COLO668 (cell line): ENCODE measurements at regions not wholly inside any gene's neighbourhood (a gene's known extent, or its start where the extent isn't known, plus 50 kb on each side); places are given as distances from the start of the nearest gene placed in this dataset.
"Not testable (repeated sequence)": the region's sequence is repeated elsewhere in the genome, so short reads cannot be mapped to it uniquely, and the experiment has no call there.

ENCODE experiments used
- DNase-seq: peaks from one replicate; lab custom pipeline; 2025; ENCODE audit not compliant: unreplicated experiment; lab: John Stamatoyannopoulos, UW

- DNase-seq = no peak
These were observed 755.8 kb downstream of the PRIM2 start for GRCh38 chr6:58073263-58073662.

DNA sequence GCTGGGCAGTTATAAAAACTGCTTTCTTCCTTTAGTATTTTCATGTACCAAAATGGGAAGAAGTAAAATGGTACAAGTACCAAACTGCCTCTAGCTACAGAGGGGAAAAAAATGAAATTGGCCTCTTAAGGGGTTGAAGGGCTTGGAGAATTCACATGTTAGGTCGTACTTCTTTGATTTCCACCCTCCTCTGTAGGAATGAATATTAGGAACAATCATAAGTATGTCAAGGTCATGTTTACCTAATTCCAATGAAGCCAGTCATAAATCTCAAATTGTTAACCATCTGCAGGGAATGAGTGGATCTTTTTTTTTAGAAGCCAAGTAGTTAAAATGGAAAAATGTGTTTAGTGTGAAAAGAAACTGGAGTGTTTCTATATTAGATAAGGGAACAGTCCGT lies 772.6 kb downstream of the PRIM2 start:
- not testable (repeated sequence) for DNase-seq

DNA sequence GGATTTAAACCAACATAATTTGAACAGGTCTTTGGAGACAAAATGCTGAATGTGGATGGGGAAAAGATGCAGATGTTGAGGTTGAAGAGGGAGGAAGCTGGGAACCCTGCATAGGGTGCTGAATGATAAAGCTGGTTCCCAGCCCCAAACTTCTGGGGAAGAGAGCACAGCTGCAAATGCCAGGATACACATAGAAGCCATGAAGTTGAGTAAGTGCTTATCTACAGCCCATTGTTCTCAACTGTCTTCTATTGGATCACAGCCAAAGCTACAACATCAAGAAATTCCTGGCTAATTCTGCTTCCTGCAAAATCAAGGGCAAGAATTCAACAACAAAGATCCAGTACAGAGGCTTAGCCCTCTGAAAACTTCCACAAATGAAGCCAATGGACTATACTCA lies 779.8 kb downstream of the PRIM2 start:
- not testable (repeated sequence) for DNase-seq

DNA sequence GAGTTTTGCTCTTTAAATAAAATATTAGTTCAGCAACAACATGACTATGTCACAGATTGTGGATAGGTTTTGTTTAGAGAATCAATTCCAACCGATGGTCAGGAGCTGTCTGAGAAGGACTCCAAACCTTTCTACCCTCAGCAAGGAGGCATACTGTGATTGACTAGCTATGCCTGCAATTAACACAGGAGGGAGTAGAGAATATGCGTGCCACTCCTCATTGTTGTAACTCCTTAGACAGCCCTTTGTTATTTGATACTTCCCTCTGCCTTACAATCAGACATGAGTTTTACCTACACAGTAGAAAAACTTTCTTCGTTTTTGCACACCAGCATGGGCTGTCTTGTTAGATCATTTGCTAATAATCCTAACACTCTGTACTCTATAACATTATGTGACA lies 796.5 kb downstream of the PRIM2 start:
- DNase-seq = no peak

GRCh38 chr6:58117162-58117561 lies 799.7 kb downstream of the PRIM2 start:
- not testable (repeated sequence) for DNase-seq

GRCh38 chr6:58121616-58122015 lies 804.2 kb downstream of the PRIM2 start:
- not testable (repeated sequence) for DNase-seq

DNA sequence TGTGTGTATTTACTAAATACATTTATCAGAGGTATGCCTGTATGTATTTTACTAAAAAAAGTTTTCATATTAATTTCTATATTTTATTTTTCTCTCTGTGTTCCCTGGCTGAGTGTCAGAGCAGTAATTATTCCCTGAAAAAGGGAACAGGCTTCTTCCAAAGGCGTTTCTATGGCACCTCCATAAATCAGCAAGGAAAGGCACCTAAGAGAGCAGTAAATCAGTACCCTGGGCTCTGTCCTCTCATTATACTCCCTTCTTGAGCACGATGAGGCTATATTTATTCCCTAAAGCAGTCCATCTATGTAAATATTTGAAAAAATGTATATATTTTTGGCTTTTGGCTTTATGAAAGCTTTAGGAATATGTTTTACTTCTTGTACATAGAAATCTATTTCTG lies 806.3 kb downstream of the PRIM2 start:
- not testable (repeated sequence) for DNase-seq

- not testable (repeated sequence) for DNase-seq
These were observed 811.1 kb downstream of the PRIM2 start for GRCh38 chr6:58128549-58128948.

DNA sequence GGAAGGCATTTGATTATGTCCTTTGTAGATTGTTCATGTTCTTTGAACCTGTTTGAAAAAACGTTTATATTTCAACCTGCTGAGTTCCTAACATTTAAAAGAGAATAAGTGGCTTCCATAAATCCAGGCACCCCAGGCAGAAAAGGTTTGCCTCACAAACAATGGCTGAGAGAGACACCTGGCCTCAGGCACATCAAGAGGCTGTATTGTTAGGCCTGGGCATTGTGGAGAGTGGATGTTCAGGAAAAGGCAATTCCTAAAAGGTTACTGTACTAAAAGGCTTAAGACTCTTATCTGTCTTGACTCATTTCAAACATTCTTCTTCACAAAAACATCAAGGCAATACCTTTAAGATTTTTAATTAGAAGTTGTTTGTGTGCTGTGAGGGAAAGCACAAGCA lies 811.7 kb downstream of the PRIM2 start:
- not testable (repeated sequence) for DNase-seq

DNA sequence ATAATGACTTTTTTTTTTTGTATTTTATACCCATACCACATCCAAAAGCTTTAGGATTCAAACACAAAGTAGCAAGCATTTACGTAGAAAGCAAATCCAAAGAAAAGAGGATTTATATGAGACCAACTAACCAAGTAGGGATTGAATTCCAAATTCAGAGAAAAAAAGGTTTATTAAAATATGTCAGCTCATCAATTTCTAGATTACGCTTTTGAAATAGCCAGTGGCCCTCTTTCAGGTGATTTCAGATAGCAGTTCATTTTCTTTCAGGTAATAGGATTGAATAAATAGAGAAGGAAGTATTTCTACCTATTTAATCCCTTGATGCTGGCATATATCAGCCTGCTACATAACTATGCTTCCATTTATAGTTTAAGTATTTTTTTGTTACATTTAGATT lies 822.3 kb downstream of the PRIM2 start:
- DNase-seq = not testable (repeated sequence)

DNA sequence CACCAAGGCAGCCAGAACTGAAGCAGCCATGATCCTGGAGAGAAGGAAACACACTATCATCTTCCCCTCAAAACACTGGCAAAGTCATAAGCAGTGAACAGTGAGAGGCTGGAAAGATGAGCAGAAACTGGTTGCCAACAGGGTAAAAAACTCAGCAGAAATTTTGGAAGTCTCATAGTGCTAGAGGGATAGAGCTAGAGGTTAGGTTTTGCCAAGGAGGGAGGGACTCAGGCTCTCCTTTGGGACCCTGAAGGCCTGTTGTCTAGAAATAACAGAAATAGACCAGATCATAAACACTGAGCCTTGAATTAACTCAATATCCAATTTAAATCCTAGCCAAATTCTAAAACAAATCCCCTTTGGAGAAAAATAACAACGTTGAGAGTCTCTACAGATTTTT lies 853.6 kb downstream of the PRIM2 start:
- not testable (repeated sequence) for DNase-seq

DNA sequence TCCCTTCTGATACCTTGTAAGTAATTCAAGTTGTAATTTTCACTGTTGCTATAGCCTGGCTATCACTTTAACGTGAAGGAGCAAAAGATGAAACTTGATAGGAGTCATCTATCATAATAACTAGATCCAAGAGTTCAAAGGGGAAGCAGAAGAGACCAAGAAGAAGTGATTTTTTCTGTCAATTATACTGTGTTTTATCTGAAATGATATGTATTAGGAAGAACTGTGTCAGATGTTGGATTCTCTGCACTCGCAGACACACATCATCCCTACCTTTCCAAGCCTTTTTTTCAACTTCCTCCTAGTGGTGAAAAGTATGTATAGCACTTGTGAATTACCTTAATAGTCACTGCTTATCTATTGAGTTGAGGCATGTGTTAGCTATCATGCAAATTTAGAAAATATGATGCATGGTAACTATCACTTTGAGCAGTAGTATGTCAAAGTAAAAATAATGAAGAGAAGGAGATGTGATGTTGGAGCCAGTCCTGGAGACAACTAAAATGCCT lies 864.2 kb downstream of the PRIM2 start:
- not testable (repeated sequence) for DNase-seq

DNA sequence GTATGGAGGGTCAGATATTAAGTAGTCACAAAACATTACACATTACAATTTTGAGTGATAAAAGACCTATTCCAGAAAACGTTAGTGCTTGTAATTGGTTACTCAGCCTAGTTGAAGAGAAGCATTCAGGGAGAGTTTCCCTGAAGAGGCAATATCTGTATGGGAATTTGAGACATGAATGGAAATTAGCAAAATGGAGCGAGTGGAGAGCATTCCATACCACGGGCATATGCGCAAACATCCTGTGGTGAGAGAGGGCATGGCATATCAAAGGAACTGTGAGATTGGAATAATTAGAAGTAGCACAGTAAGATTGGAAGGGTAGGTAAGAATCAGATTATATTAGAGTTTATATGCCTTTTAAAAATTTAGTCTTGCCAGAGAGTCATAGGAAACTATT lies 867.9 kb downstream of the PRIM2 start:
- not testable (repeated sequence) for DNase-seq

DNA sequence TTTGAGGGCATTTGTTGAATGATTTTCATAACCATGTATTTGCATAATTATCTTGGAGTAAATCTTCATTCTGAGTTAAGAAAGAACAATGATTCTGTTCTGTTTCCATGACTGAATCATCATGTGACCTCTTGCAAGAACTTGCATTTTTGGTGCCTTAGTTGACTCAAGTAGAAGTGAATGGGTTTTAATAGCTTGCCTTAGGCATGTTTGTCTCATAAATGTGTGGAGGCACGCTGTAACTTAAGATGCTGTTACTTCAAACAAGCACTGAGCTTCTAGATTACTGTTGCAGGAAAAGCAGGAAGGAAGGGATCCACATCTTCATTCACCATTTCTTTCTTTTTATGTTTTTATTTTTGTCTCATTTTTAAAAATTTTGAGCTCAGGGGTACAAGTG lies 875.8 kb downstream of the PRIM2 start:
- DNase-seq = not testable (repeated sequence)

DNA sequence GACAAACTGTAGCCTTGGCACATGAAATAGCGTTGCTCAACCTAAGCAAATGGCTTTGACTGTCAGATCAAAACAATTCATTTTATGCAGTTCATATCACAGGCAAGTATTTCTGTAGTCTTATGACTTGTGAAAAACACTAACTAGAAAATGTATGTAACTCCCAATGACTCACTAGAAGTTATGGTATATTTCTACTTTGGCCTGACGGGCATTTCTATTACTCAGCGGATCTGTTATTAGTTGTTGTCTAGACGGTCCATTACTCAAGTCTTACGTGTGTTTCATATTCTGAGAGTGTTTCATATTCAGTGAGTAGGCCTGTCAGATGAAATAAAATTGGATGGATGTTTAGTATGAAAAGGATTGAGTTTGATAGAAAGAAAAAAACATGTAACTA lies 880.9 kb downstream of the PRIM2 start:
- DNase-seq = no peak

GRCh38 chr6:58237124-58237523 lies 919.7 kb downstream of the PRIM2 start:
- not testable (repeated sequence) for DNase-seq

DNA sequence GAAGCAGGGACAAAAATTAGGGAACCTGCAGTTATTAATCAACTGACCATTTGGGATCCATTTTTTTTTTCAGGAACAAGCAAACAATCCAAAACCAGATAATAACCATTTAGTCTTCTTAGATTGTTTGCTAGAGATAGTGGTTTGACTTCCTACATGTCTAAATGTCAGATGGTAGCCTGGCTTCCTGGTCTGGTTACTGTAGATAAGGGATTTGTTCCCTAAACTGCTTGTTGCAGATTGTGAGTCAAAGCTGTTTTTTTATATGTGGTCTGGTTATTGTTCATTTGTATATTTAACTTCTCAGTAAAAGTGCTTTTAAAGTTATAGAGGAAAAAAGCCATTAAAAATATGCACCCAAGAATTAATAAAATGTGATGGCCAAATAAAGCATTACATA lies 921.0 kb downstream of the PRIM2 start:
- not testable (repeated sequence) for DNase-seq

GRCh38 chr6:58257625-58258024 lies 940.2 kb downstream of the PRIM2 start:
- not testable (repeated sequence) for DNase-seq

DNA sequence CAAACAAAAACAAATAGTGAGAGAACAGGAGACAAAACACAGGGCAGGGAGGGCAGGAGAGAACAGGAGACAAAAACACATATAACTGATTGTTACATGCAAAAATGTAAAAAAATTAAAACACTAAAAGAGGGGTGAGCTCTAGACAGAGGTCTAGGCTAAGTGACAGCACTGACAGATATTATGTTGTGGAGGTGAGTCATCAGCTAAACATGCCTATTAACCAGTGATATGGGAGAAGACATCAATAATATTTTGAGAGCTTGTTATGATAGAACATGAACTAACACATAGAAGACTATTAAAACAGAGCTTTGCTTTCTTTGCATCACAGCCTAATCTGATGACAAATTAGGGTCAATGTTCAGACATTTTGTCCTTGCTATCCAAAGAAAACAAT lies 972.7 kb downstream of the PRIM2 start:
- no peak for DNase-seq

GRCh38 chr6:58291319-58291718 lies 973.9 kb downstream of the PRIM2 start:
- DNase-seq = not testable (repeated sequence)

DNA sequence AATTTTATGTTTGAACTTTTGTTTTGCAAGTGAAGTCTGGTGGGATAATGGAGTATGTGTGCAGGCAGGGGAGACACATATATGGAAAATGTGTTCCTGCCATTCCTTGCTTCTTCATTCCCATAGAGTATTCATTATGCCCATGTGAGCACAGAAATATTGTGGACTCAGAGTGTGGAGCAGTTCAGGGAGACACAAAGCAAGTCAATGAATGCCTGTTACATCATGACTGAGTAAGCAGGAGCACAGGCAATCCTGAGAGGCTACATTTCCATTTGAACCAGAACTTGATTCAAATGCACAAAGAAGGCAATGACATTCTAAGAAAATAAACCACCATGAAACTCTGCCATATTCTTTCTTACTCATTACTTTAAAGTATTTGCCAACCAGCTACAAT lies 990.5 kb downstream of the PRIM2 start:
- not testable (repeated sequence) for DNase-seq

DNA sequence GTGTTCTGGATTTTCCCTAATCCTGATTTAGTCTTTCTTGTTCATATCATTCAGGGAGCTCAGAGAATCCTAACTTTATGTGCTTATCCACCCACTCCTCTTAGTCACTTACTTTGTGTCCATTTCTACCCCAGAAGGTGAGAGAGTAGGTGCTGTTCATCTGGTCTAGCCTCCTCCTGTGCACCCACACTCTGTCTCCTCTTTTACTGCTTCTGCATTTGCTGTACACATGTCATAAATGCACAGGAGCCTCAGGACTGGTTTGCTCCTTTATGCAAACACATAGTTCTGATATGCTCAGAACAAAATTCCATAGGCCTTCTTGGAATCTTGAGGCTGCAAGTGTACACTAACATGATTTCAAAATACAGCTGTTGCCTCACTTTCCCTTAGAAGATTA lies 1014.7 kb downstream of the PRIM2 start:
- DNase-seq = not testable (repeated sequence)

DNA sequence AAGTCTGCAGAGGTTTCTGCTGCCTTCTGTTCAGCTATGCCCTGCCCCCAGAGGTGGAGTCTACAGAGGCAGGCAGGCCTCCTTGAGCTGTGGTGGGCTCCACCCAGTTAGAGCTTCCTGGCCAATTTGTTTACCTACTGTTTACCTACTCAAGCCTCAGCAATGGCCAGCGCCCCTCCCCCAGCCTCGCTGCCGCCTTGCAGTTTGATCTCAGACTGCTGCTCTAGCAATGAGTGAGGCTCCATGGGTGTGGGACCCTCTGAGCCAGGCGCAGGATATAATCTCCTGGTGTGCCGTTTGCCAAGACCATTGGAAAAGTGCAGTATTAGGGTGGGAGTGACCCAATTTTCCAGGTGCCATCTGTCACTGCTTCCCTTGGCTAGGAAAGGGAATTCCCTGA lies 1024.9 kb downstream of the PRIM2 start:
- not testable (repeated sequence) for DNase-seq
